CD4-positive, alpha-beta T cell (primary cell): ENCODE measurements at regions not wholly inside any gene's neighbourhood (a gene's known extent, or its start where the extent isn't known, plus 50 kb on each side); places are given as distances from the start of the nearest gene placed in this dataset.
"Not testable (repeated sequence)": the region's sequence is repeated elsewhere in the genome, so short reads cannot be mapped to it uniquely, and the experiment has no call there.

Source experiments
- ATAC-seq: fragments of 200-7000 bp; cut with Tn5 transposase; one replicate; pipeline ENCODE4 v1.10.0; 2022; ENCODE audit warnings: mild to moderate bottlenecking; ENCODE audit not compliant: poor library complexity
- CTCF ChIA-PET: fragments of 350-600 bp; sonication (Branson Sonifier 250); formaldehyde crosslinking; loops from one replicate; lab custom pipeline; 2021; ENCODE audit warnings: antibody characterized with exemption, inconsistent platforms; lab: Charles Lee
- POLR2A ChIA-PET: fragments of 350-600 bp; sonication (Branson Sonifier 250); formaldehyde crosslinking; loops from one replicate; lab custom pipeline; 2021; ENCODE audit warnings: antibody characterized with exemption, inconsistent platforms; lab: Charles Lee
- DNase-seq, 14 experiments: peaks; one replicate each; pipeline ENCODE4 v3.0.0-alpha.2; 2013 to 2020; ENCODE audit warnings: mixed read lengths in 2 of 14
- H3K27ac ChIP-seq, 2 donors: one replicate each; pipeline versions ENCODE4 v1.5.1 to v1.7.0; 2013; ENCODE audit warnings: low read length in 2 of 2, low read depth in 1 of 2, mild to moderate bottlenecking in 1 of 2
- H3K27me3 ChIP-seq, 2 experiments: 1 replicate in 1 of 2; 2 replicates in 1 of 2; pipeline versions ENCODE4 v1.6.1 to v1.7.0; 2013; ENCODE audit warnings: low read length in 2 of 2, control low read depth in 1 of 2, mild to moderate bottlenecking in 1 of 2, moderate library complexity in 1 of 2; ENCODE audit not compliant: insufficient read depth in 2 of 2, control insufficient read depth in 1 of 2
- H3K36me3 ChIP-seq: one replicate; pipeline ENCODE4 v1.6.1; 2013; ENCODE audit warnings: low read length, control low read depth; ENCODE audit not compliant: insufficient read depth
- H3K4me1 ChIP-seq: one replicate; pipeline ENCODE4 v1.6.1; 2013; ENCODE audit warnings: low read length, control low read depth; ENCODE audit not compliant: insufficient read depth
- H3K4me3 ChIP-seq: one replicate; pipeline ENCODE4 v1.5.1; 2013; ENCODE audit warnings: mild to moderate bottlenecking, low read length, moderate library complexity
- H3K9me3 ChIP-seq, 2 experiments: 1 replicate in 1 of 2; 2 replicates in 1 of 2; pipeline versions ENCODE4 v1.6.1 to v1.7.0; 2013; ENCODE audit warnings: low read length in 2 of 2, mild to moderate bottlenecking in 2 of 2, control low read depth in 1 of 2, moderate library complexity in 1 of 2; ENCODE audit not compliant: control insufficient read depth in 1 of 2, insufficient read depth in 1 of 2
- H3K27ac Mint-ChIP-seq: one replicate; pipeline ENCODE4 v1.8.0; 2020; ENCODE audit warnings: mixed read lengths
- H3K27me3 Mint-ChIP-seq: one replicate; pipeline ENCODE4 v1.8.0; 2021; ENCODE audit warnings: mixed read lengths
- H3K36me3 Mint-ChIP-seq: one replicate; pipeline ENCODE4 v1.8.0; 2021; ENCODE audit warnings: low read depth, mixed read lengths
- H3K4me1 Mint-ChIP-seq: one replicate; pipeline ENCODE4 v1.8.0; 2021; ENCODE audit warnings: low read depth, mixed read lengths
- H3K4me3 Mint-ChIP-seq: one replicate; pipeline ENCODE4 v1.8.0; 2020; ENCODE audit warnings: mild to moderate bottlenecking, mixed read lengths
- H3K9me3 Mint-ChIP-seq: one replicate; pipeline ENCODE4 v1.8.0; 2020; ENCODE audit warnings: mixed read lengths
- intact Hi-C, 2 experiments: fragments of 100-400 bp; cut with DNase I in 1 of 2; cut with micrococcal nuclease in 1 of 2; formaldehyde crosslinking; loops; one replicate each; pipeline versions ENCODE4 v1.15.1 to v1.9.0; 2023 to 2025; cut with DNase I, micrococcal nuclease
- TF ChIP-seq, protein P1 (sequence below): fragments of 200-600 bp; IDR thresholded peaks from one replicate; pipeline ENCODE4 v1.8.0; 2022; ENCODE audit warnings: antibody characterized with exemption, mild to moderate bottlenecking

DNA sequence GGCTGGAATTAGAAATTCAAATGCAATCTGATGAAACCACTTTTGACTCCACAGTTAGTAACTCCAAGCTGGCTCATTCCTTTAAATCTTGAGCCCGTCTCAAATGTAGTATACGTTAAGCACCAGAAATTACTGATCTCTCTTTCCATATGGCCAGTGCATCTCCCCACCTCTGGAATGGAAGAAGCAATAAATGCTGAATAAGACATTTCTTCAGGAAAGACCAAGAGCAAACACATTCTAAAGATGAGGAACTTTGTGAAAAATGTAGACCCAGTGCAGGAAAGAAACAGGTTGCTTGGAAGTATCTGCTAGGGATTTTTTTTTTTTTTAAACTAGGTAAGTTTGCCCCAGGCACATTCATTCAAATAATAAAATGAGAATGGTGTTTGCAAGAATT, 143.1 kb upstream of the FBXO11 start:
- no peaks in the 10 kb centered on the region for H3K9me3 Mint-ChIP-seq
- no peak overlapping the region for H3K27ac Mint-ChIP-seq
- no peaks in the 10 kb centered on the region for H3K36me3 Mint-ChIP-seq
- H3K4me1 ChIP-seq = no peaks in the 10 kb centered on the region
- ATAC-seq = no peak
- POLR2A ChIA-PET = no interaction called here
- H3K27ac ChIP-seq = no peak overlapping the region
- peaks cover 0 to under 1% of the 10 kb centered on the region in 2 experiments for H3K9me3 ChIP-seq
- H3K4me1 Mint-ChIP-seq = no peaks in the 10 kb centered on the region
- CTCF ChIA-PET = no interaction called here
- H3K36me3 ChIP-seq = no peaks in the 10 kb centered on the region
- no peak for DNase-seq
- H3K27me3 Mint-ChIP-seq = no peaks in the 10 kb centered on the region
- no peak overlapping the region for H3K4me3 Mint-ChIP-seq
- no peak overlapping the region for H3K4me3 ChIP-seq
- no peaks in the 10 kb centered on the region for H3K27me3 ChIP-seq
- intact Hi-C loops = no loop called here
- TF ChIP-seq, protein P1, sequence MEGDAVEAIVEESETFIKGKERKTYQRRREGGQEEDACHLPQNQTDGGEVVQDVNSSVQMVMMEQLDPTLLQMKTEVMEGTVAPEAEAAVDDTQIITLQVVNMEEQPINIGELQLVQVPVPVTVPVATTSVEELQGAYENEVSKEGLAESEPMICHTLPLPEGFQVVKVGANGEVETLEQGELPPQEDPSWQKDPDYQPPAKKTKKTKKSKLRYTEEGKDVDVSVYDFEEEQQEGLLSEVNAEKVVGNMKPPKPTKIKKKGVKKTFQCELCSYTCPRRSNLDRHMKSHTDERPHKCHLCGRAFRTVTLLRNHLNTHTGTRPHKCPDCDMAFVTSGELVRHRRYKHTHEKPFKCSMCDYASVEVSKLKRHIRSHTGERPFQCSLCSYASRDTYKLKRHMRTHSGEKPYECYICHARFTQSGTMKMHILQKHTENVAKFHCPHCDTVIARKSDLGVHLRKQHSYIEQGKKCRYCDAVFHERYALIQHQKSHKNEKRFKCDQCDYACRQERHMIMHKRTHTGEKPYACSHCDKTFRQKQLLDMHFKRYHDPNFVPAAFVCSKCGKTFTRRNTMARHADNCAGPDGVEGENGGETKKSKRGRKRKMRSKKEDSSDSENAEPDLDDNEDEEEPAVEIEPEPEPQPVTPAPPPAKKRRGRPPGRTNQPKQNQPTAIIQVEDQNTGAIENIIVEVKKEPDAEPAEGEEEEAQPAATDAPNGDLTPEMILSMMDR = no peak

DNA sequence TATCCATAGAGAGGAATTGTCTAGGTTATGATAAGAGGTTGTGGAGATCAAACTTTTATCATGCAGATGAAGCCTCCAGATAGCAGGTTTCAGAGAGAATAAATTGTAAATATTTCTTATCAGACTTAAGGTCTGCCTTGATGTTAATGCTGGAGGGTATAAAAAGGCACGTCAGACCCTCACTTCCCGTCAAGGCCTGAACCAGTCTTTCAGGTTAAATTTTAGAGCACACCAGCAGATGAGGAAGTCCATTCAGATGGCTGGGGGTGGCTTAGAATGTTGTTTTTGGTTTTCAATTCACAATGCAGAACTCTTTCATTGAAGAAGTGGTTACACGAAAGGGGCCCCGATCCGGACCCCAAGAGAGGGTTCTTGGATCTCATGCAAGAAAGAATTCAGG, 144.4 kb upstream of the FBXO11 start:
- H3K36me3 ChIP-seq = no peaks in the 10 kb centered on the region
- H3K27ac ChIP-seq = no peak overlapping the region
- intact Hi-C loops = no loop called here
- no peaks in the 10 kb centered on the region for H3K27me3 Mint-ChIP-seq
- ATAC-seq (no peak), DNase-seq (no peak)
- H3K4me1 Mint-ChIP-seq = no peaks in the 10 kb centered on the region
- no peaks in the 10 kb centered on the region for H3K9me3 ChIP-seq
- no peaks in the 10 kb centered on the region for H3K27me3 ChIP-seq
- CTCF ChIA-PET = no interaction called here
- POLR2A ChIA-PET = no interaction called here
- H3K36me3 Mint-ChIP-seq = no peaks in the 10 kb centered on the region
- no peaks in the 10 kb centered on the region for H3K4me1 ChIP-seq
- H3K4me3 ChIP-seq = no peak overlapping the region
- TF ChIP-seq, protein P1 = no peak
- H3K9me3 Mint-ChIP-seq = no peaks in the 10 kb centered on the region
- no peak overlapping the region for H3K27ac Mint-ChIP-seq
- H3K4me3 Mint-ChIP-seq = no peak overlapping the region

DNA sequence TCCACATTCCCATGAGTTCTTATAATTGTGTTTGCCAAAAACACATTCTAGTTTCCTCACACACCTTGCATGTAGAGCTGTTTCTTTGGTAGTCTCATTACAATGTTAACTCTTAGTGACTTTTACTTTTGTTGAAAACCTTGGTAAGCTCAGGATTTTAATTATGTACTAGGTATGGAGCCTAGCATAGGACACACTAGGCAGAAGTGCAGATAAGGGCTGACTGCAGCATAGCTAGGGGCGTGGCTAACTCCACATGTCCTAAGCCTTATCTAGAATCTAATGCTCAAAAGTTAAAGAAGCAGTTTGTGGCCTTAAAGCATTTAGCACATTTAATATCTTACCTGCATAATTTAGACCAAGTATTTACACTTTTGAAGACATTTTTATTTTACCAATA, 153.7 kb upstream of the FBXO11 start:
- no peaks in the 10 kb centered on the region for H3K4me1 Mint-ChIP-seq
- peaks cover 0 to 6% of the 10 kb centered on the region in 2 experiments for H3K27me3 ChIP-seq
- CTCF ChIA-PET = no interaction called here

DNA sequence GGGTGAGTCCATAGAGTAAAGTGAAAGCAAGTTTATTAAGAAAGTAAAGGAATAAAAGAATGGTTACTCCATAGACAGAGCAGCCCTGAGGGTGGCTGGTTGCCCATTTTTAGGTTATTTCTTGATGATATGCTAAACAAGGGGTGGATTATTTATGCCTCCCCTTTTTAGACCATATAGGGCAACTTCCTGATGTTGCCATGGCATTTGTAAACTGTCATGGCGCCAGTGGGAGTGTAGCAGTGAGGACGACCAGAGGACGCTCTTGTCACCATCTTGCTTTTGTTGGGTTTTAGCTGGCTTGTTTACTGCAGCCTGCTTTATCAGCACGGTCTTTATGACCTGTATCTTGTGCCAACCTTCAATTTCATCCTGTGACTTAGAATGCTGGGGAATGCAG, 155.4 kb upstream of the FBXO11 start:
- H3K36me3 Mint-ChIP-seq, POLR2A ChIA-PET, H3K27ac ChIP-seq, H3K4me1 Mint-ChIP-seq, CTCF ChIA-PET, H3K27me3 ChIP-seq, ATAC-seq, intact Hi-C loops, H3K4me3 ChIP-seq, H3K27ac Mint-ChIP-seq, H3K9me3 ChIP-seq, H3K9me3 Mint-ChIP-seq, H3K4me1 ChIP-seq, H3K36me3 ChIP-seq, H3K4me3 Mint-ChIP-seq, DNase-seq: not testable (repeated sequence)
- peaks cover 36% of the 10 kb centered on the region for H3K27me3 Mint-ChIP-seq

More for the DNA sequence above, 153.7 kb upstream of the FBXO11 start:
- Mint-ChIP-seq H3K9me3 (no peaks in the 10 kb centered on the region), H3K36me3 (no peaks in the 10 kb centered on the region), H3K27ac (no peak overlapping the region), H3K27me3 (peaks cover 35% of the 10 kb centered on the region), H3K4me3 (no peak overlapping the region)
- no peak overlapping the region for H3K4me3 ChIP-seq
- H3K36me3 ChIP-seq = no peaks in the 10 kb centered on the region
- no peak overlapping the region for H3K27ac ChIP-seq
- DNase-seq = no peak
- H3K9me3 ChIP-seq = no peaks in the 10 kb centered on the region
- ATAC-seq = no peak
- no peaks in the 10 kb centered on the region for H3K4me1 ChIP-seq
- intact Hi-C loops = no loop called here
- TF ChIP-seq, protein P1 = no peak
- POLR2A ChIA-PET = no interaction called here
